HG03565 (cell line): ENCODE measurements at regions not wholly inside any gene's neighbourhood (a gene's known extent, or its start where the extent isn't known, plus 50 kb on each side); places are given as distances from the start of the nearest gene placed in this dataset.

Source experiments
- ATAC-seq: cut with Tn5 transposase; IDR thresholded peaks from one replicate; pipeline ENCODE4 v1.9.1; 2021; ENCODE audit warnings: mild to moderate bottlenecking, moderate library complexity; ENCODE audit not compliant: unreplicated experiment

GRCh38 chr19:31963746-31964145, 381.7 kb upstream of the ZNF507 start:
- ATAC-seq: no peak

DNA sequence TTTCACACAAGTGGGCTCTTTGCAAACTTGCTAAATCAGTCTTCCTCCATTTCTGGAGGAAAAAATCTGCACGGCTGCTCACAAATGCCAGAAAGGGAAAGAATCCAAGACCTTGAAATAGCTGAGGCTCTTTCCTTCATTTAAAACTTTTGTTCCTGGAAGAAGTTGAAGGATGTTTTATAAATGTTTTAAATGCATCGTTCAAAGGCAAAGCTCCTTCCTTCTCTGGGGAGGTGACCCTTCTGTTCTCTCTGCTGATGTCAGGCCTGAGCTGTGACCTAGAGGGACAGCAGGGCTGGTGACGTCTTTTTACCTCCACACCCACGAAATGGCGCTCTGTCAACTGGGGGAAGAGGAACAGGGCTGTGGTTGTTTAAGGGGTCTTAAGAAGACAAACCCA, 376.4 kb upstream of the ZNF507 start:
- ATAC-seq: no peak

GRCh38 chr19:31970027-31970461, 375.4 kb upstream of the ZNF507 start:
- no peak for ATAC-seq

DNA sequence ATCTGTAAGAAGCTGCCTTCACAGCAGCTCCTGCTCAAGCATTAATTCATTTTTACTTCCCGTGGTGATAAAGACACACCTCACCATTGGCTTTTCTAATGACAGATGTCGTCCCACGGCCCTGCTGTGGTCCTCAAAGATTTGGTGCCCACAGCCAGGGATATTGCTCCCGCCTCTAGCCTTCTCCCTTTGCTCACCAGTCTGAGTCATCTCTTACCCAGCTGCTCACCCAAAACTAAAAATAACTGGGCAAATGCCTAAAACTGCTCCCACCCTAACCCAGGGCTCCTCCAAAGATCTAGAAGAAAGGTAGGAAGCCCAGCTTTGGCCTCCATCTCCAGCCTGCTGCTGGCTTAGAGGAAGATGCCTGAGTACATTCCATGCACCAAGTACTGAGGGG, 371.1 kb upstream of the ZNF507 start:
- ATAC-seq: no peak

GRCh38 chr19:31974941-31975340, 370.5 kb upstream of the ZNF507 start:
- ATAC-seq: no peak

DNA sequence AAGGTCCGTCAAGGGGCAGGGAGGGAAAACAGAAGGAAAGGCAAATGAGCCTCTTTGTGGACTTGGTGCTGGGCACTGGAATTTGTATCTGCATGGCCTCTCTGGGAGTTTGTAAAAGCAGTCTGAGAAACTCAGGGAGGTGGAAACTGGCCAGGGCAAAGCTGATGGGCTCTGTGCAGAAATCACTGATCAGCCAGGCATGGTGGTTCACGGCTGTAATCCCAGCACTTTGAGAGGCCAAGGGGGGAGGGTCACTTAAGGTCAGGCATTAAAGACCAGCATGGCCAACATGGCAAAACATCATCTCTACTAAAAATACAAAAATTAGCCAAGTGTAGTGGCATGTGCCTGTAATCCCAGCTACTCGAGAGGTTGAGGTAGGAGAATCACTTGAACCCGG, 369.9 kb upstream of the ZNF507 start:
- no peak for ATAC-seq

- no peak for ATAC-seq
Measured at GRCh38 chr19:31976775-31977536, 368.5 kb upstream of the ZNF507 start.

GRCh38 chr19:31979362-31979761, 366.0 kb upstream of the ZNF507 start:
- no peak for ATAC-seq

DNA sequence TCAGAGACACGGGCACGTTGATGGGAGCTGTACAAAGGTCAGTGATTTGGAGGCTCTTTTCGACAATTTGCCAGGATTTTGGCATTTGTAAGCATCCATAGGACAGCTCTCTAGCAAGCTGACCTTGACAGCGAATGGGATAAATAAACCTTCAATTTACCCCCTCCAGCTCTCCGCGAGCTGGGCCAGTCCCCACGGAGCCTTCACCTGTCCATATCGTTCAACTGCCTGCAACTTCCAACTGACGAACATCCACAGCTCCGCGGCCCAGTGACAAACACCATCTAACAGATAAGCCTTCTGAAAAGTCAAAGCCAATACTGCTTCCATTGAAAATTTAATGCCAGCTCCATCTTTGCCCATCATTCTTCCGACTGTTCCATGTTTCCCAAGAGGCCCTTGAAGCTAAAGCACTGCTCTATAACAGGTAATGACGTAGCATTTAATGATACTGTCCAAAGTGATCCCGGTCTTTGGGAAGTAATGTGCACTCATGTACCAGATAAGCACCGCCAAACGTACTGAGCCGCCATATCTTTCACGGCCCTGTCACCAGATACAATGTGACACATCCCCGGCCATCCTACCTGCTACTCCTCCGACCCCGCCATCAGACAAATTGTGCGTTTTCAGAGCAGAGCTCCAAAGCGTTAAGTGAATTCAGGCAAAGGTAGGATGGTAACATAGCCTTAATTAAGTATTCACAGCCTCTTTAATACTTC, 365.3 kb upstream of the ZNF507 start:
- no peak for ATAC-seq

- ATAC-seq: no peak
Measured at GRCh38 chr19:31980796-31981195, 364.6 kb upstream of the ZNF507 start.

DNA sequence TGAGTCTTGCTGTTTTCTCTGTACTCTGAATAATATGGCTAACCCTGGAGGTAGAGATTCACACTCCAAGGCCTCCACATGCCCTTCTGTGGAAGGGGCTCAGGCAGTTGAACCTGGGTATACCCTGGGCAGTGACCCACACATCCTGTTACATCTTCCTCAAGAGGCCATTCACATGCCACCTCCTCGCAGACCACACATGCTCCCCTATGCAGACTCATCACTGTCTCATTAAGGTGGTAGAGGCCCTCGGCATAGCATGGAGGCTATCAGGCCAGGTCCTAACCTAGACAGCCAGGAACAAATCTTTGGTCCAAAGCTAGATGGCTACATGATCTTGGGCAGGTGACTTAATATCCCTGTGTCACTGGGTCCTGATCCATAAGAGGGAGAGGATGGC, 363.9 kb upstream of the ZNF507 start:
- ATAC-seq: no peak

GRCh38 chr19:31983647-31984046, 361.8 kb upstream of the ZNF507 start:
- ATAC-seq: no peak

DNA sequence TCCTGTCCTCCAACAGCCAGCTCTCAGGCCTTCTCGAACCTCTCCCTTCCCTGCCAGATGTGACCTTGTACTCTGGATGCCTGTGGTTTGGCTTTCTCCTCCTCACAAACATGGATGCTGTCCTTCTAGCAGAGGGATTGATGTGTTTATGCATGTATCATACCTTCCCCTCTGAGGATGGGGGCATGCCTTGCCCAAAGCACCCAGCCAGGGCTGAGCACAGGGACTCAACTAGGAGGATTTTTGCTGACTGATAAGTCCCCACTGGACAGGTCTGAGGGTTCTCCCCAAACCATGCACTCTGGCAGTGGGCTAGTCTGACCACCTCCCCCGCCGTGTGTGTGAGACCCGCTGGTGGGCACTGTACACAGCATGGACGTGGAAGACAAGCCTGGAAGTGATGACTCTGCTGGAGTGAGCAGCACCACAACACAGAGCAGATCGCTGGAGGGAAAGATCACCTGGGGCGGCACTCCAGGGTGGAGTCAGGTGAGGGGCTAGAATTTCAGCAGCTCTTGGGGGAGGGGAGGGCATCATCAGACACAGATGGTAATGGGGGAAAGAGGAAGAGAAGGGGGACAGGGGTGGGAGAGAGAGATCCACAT, 360.3 kb upstream of the ZNF507 start:
- no peak for ATAC-seq

DNA sequence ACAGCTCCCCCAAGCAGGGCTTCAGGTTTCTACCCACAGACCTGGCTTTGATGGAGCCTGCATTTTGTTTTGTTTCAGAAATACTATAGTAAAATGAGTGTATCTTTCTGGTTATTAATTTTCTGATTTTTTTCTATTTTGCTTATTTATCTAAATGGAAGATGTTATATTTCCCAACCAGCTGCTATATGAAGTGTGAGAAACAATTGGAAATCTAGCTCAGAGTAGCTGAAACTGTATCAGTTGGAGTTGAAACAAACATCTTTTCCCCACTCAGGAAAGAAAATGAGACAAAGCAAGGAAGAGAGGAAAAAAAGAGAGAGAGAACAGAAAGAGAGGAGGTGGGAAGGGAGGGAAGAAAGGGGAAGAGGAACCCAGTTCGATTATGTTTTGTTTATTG, 358.5 kb upstream of the ZNF507 start:
- no peak for ATAC-seq

DNA sequence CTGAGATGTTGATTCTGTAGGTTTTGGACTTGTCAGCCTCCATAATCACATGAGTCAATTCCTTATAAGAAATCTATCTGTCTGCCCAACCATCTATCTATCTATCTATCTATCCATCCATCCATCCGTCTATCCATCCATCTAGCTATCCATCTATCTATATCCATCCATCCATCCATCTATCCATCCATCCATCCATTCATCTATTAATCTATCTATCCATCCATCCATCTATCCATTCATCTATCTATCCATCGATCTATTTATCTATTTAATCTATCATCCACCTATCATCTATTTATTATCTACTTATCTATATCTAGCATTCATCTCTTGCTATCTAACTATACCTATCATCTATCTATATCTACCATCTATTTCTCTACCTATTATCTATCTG, 357.2 kb upstream of the ZNF507 start:
- ATAC-seq: no peak

DNA sequence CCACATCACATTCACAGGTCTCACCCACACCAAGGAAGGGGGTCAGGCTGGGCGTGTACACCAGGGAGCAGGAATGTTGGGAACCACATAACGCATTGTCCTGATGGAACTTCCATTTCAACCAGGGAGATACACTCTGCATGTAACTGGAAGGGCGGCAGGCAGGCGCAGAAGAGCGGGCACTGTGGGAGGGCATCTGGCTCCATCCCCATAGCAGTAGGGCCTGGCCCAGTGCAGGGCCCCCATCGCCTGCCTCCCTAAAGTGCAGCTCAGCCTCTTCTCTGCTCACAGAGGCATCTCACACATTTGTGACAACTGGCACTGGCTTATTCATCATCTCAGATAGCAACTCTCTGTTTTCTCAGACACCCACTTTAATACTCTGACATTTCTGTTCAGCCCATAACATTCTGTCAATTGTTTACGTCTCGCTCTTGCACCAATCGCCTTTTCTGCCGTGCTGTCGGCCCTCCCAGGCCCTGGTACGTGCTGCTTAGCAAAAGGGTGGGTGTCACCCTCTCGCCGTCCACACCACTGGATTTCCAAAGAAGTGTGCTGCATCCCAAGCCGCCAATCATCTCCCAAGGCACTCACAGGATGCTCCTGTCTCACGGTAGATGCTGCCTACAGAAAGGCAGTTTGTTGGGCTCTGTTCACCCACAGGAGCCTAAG, 353.3 kb upstream of the ZNF507 start:
- ATAC-seq: no peak

DNA sequence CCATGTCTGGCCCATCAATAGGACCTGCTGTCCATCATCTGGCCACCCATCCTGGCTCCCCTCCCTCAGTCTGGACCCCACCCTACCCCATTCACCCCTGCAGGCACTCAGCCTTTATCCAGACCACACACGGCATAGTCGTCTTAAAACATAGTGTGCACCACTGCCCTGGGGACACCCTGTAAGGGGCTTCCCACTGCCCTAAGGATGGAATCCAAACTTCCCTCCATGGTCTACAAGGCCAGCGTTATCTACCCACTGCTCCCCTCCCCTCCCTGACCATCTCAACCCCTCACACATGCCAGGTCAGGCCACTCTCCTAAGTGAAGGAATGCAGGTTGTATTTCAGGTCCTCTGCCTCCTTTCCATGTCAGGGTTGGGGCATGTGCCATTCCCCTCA, 352.7 kb upstream of the ZNF507 start:
- ATAC-seq: no peak

- no peak for ATAC-seq
Measured at GRCh38 chr19:31995546-31995945, 349.9 kb upstream of the ZNF507 start.

GRCh38 chr19:32010071-32010470, 335.3 kb upstream of the ZNF507 start:
- no peak for ATAC-seq

DNA sequence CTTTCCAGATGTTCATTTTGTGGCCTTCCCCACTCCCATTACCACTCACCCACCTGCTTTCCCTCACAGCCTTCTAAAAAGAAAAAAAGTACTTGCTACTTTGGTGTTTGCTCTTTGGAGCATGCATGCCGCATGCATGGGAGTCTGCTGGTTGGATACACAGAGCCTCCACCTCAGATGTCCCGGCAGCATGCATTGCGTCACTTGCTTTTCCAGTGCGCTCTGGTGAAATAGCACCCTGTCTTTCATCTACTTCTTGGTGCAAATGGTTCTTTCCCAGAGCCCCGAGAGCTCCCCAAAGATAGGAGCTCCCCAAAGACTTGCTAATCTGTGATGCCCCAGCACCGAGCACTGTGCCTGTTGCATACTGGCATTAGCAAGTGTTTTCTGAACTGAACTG, 333.2 kb upstream of the ZNF507 start:
- no peak for ATAC-seq

DNA sequence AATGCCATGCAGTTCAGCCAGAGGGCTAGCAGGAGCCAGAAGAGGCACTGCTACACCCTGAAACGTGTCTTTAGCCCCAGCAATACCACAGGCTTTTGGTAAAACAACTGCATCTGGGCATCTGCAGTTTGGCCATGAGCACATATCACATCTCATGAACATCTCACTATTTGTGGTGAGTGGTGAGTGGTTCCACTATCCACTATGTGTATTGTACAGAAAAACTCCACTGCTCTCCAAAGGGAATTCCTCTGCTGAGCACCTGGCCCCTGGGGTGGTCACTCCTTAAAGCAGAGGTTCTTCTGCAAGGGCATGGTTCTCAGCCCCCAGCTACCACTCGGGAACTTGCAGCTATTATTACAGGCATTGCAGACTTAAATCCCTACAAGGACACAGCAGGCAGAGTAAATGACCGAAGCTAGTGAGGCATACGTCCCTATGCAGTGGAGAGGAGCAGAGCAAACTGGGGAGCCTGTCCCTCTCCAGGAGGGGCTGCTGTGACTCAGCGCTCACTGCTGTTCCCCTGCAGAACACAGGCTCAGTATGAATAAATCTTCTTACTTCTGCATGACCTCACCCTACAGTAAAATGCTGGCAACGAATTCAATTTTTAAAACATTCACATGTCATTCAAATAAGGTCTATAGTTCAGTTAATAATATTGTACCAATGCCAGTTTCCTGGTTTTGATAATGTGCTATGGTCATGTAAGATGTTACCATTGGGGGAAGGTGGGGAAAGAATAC, 332.4 kb upstream of the ZNF507 start:
- no peak for ATAC-seq
